ENCODE measurements at regions not wholly inside any gene's neighbourhood (a gene's known extent, or its start where the extent isn't known, plus 50 kb on each side); places are given as distances from the start of the nearest gene placed in this dataset.

DNA sequence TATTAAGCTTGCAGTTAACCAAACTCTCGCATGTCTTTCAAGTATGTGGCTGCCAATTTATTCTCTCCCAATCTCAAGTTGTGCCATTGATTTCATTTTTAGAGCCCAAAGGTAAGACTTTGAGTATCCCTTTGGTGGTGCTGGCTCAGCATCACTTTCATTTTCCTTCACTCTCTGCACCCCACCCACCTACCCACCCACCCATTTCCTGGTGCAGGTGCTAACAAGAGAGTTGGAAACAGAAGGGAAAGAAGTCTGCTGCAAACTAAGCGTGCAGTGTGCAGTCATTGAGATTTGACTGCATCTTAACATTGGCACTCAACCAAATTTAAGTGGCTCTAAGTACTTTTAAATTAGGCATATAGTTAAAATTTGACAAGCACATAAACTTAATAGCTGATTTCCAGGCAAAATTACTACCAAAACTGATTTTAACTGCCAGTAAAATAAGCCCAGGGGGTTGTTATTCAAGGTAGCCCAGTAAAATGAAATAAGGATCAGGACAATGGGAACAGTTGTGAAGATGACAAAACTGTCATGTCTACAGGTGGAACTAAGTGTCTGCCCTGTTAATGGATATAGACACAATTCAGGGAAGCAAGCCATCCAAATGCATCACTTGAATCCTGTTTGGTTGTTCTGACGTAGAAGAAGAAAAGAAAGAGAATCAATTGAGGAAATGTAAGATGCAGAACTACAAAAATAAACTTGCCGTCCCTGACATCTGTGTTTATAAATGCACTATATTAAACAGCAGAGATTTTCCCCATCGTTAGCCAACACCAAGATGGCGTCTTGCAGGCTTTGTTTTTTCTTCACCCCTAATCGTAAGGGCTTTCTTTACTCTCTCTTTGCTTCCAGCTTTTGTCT, 184.2 kb downstream of the KDR start:
- H3K27ac ChIP-seq: no peak overlapping the region

DNA sequence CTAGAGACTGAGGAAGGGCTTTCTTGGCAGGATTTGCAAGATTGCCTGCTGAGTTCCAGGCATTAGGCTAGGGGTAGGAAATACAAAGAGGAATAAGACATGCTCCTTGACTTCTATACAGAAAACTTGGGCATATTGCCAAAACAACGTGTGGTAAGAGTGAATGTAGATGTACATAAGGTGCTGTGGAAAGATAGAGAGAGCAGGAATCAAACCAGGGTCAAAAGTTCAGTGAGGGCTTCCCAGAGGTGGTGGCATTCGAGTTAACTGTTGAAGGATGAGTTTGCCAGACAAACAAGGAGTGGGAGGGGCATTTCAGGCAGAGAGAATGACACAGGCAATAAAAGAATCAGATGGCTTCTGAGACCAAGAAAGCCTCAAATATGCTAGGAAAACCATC, 187.9 kb downstream of the KDR start:
- no peaks in the 10 kb centered on the region for H3K36me3 ChIP-seq
- peaks cover 0 to 24% (median 0%) of the 10 kb centered on the region in 4 donors for H3K27me3 ChIP-seq
- ATAC-seq (no peak), FAIRE-seq (no peak), DNase-seq (no peak)
- WGBS, 2 donors: 4 to 6% methylated on average over 2 of the region's 2 CpGs
- TF ChIP-seq CTCF (IDR thresholded peaks at IDR 0.05): no peak
- H3K27ac ChIP-seq: no peak overlapping the region
- no peaks in the 10 kb centered on the region for H3K9me3 ChIP-seq
- no peak overlapping the region for H3K4me3 ChIP-seq
- intact Hi-C loops (cut with DNase I): no loop called here
- no peaks in the 10 kb centered on the region for H3K4me1 ChIP-seq

More for the DNA sequence above, 184.2 kb downstream of the KDR start:
- H3K9me3 ChIP-seq: no peaks in the 10 kb centered on the region
- no peak overlapping the region for H3K4me3 ChIP-seq
- no peak for FAIRE-seq
- no peaks in the 10 kb centered on the region for H3K36me3 ChIP-seq
- intact Hi-C loops (cut with DNase I): no loop called here
- no peaks in the 10 kb centered on the region for H3K4me1 ChIP-seq
- peaks cover 0 to 24% (median 0%) of the 10 kb centered on the region in 4 donors for H3K27me3 ChIP-seq
- DNase-seq: no peak
- TF ChIP-seq CTCF (IDR thresholded peaks at IDR 0.05): no peak
- WGBS, 2 donors: 37 to 54% methylated on average over 7 of the region's 7 CpGs
- ATAC-seq: no peak

DNA sequence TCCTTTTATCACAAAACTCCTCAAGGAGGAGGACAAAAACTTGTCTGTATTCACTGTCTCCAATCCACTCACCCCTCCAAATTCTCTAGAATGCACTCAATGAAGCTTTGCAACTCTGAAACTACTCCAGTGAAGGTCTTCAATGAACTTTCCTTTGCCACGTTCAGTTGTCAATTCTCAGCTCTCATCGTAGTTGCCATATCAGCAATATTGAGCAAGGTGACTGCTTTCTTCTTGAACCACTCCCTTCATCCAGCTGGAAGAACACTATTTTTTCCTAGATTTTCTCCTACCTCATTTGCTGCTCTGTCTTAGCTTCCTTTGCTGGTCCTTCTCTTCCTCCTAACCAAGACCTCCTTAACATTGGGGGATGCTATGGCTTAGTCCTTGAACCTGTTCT, 191.8 kb downstream of the KDR start:
- intact Hi-C loops (cut with DNase I): no loop called here
- DNase-seq (no peak), ATAC-seq (no peak), FAIRE-seq (no peak)
- Histone ChIP-seq H3K27me3 (peaks cover 0 to 8% (median 0%) of the 10 kb centered on the region in 4 donors), H3K36me3 (no peaks in the 10 kb centered on the region), H3K4me3 (no peak overlapping the region), H3K9me3 (no peaks in the 10 kb centered on the region), H3K4me1 (no peaks in the 10 kb centered on the region), H3K27ac (no peak overlapping the region)
- TF ChIP-seq CTCF (IDR thresholded peaks at IDR 0.05): no peak
- WGBS, 2 donors: 59 to 81% methylated on average over 2 of the region's 2 CpGs

- DNase-seq (no peak), ATAC-seq (no peak), FAIRE-seq (no peak)
- H3K27ac ChIP-seq: no peak overlapping the region
- H3K4me1 ChIP-seq: no peaks in the 10 kb centered on the region
- no peak for TF ChIP-seq CTCF (IDR thresholded peaks at IDR 0.05)
- H3K36me3 ChIP-seq: no peaks in the 10 kb centered on the region
- 17% methylated on average over 6 of the region's 6 CpGs for WGBS, 2 donors
- no peak overlapping the region for H3K4me3 ChIP-seq
- H3K9me3 ChIP-seq: no peaks in the 10 kb centered on the region
- intact Hi-C loops (cut with DNase I): no loop called here
- no peaks in the 10 kb centered on the region for H3K27me3 ChIP-seq
These were observed 195.2 kb downstream of the KDR start for GRCh38 chr4:54930226-54930625.

DNA sequence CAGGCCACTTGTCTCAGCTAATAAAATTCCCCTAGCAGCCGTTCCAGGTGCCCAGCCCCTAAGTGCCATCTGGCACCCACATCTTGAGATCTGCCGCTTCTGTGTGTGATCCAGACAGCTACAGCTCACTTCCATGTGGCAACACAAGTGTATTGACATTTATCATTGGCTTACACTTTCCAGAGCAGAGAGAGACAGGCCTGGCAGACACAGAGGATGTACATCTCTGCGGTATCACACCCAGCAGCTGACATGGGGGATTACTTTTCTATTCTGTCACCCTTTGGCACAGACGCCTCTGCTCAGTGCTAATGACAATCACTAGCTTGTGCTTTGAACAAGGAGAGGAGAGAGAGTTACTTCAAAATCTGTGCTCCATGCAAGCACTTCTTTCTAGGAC, 195.9 kb downstream of the KDR start:
- H3K27me3 ChIP-seq: no peaks in the 10 kb centered on the region
- no peak overlapping the region for H3K27ac ChIP-seq
- no peaks in the 10 kb centered on the region for H3K36me3 ChIP-seq
- WGBS, 2 donors: 47 to 58% methylated on average over 4 of the region's 4 CpGs
- TF ChIP-seq CTCF (IDR thresholded peaks at IDR 0.05): no peak
- ATAC-seq (no peak), FAIRE-seq (no peak), DNase-seq (no peak)
- intact Hi-C loops (cut with DNase I): no loop called here
- no peaks in the 10 kb centered on the region for H3K4me1 ChIP-seq
- no peak overlapping the region for H3K4me3 ChIP-seq
- no peaks in the 10 kb centered on the region for H3K9me3 ChIP-seq

Data from pancreas (tissue), 10 donors.